BE2C (cell line): ENCODE measurements at regions not wholly inside any gene's neighbourhood (a gene's known extent, or its start where the extent isn't known, plus 50 kb on each side); places are given as distances from the start of the nearest gene placed in this dataset.
"Not testable (repeated sequence)": the region's sequence is repeated elsewhere in the genome, so short reads cannot be mapped to it uniquely, and the experiment has no call there.

Source experiments
- DNase-seq: peaks from one replicate; pipeline ENCODE4 v3.0.0-alpha.2; 2020
- H3K27me3 ChIP-seq: fragments of 250-450 bp; sonication (Bioruptor Pico); 2 replicates; pipeline ENCODE4 v1.5.1; 2020; ENCODE audit warnings: mild to moderate bottlenecking
- H3K36me3 ChIP-seq: fragments of 250-450 bp; sonication (Bioruptor Pico); 2 replicates; pipeline ENCODE4 v1.5.1; 2020; ENCODE audit warnings: mild to moderate bottlenecking
- H3K4me1 ChIP-seq: fragments of 250-450 bp; sonication (Bioruptor Pico); 2 replicates; pipeline ENCODE4 v1.5.1; 2020
- H3K4me3 ChIP-seq: 2 replicates; pipeline ENCODE4 v1.5.1; 2011; ENCODE audit warnings: low read depth, low read length
- H3K9me3 ChIP-seq: fragments of 250-450 bp; sonication (Bioruptor Pico); 2 replicates; pipeline ENCODE4 v1.5.1; 2020
- TF ChIP-seq, protein P1 (sequence below): IDR thresholded peaks from 2 replicates; pipeline ENCODE4 v1.5.1; 2012; ENCODE audit warnings: mild to moderate bottlenecking, low read depth, low read length

GRCh38 chr11:25242928-25243327, 746.1 kb downstream of the LUZP2 start:
- no peaks in the 10 kb centered on the region for H3K27me3 ChIP-seq
- no peaks in the 10 kb centered on the region for H3K36me3 ChIP-seq
- no peaks in the 10 kb centered on the region for H3K4me1 ChIP-seq
- no peak for DNase-seq
- no peak overlapping the region for H3K4me3 ChIP-seq
- TF ChIP-seq, protein P1, sequence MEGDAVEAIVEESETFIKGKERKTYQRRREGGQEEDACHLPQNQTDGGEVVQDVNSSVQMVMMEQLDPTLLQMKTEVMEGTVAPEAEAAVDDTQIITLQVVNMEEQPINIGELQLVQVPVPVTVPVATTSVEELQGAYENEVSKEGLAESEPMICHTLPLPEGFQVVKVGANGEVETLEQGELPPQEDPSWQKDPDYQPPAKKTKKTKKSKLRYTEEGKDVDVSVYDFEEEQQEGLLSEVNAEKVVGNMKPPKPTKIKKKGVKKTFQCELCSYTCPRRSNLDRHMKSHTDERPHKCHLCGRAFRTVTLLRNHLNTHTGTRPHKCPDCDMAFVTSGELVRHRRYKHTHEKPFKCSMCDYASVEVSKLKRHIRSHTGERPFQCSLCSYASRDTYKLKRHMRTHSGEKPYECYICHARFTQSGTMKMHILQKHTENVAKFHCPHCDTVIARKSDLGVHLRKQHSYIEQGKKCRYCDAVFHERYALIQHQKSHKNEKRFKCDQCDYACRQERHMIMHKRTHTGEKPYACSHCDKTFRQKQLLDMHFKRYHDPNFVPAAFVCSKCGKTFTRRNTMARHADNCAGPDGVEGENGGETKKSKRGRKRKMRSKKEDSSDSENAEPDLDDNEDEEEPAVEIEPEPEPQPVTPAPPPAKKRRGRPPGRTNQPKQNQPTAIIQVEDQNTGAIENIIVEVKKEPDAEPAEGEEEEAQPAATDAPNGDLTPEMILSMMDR, result no peak
- no peaks in the 10 kb centered on the region for H3K9me3 ChIP-seq

DNA sequence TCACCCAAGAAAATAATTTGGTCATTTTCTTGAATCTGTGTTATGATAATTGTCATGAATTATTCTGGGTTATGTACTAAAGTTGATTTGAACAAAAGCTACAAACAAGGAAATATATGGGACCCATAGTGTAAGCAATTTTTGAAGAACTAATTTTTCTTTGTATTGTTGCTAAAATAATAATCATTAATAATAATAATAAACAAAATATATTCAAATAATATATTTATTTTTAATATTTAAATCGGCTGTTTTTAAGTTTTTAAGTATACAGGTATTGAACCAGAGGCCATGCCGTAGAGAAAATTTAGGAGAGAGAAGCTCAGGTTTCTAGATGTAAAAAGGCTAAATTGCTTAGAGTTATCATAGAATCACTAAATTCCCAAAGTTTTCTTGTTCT, 747.3 kb downstream of the LUZP2 start:
- DNase-seq, result no peak
- Histone ChIP-seq H3K36me3 (no peaks in the 10 kb centered on the region), H3K9me3 (no peaks in the 10 kb centered on the region), H3K4me3 (no peak overlapping the region), H3K27me3 (no peaks in the 10 kb centered on the region), H3K4me1 (no peaks in the 10 kb centered on the region)
- TF ChIP-seq, protein P1, result no peak

DNA sequence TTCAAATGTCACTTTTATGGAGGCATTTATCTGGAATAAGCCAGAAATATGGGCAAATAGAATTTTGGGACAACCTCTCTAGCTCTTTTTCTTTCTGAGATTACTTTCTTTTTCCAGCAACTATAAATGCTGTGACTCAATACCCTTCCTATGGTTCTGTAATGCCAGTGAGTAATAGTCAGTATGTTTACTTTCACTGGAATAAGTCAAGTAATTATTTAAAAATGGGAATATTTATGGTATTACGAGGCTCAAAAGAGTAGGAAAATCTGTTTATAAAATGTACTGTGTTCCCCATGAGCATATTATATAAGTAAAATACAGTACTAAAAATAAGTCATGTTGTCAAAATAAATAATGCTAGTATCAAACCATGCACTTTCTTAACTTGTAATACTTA, 750.5 kb downstream of the LUZP2 start:
- H3K9me3 ChIP-seq, result no peaks in the 10 kb centered on the region
- DNase-seq, result no peak
- no peak overlapping the region for H3K4me3 ChIP-seq
- H3K36me3 ChIP-seq, result no peaks in the 10 kb centered on the region
- TF ChIP-seq, protein P1, result no peak
- no peaks in the 10 kb centered on the region for H3K27me3 ChIP-seq
- H3K4me1 ChIP-seq, result no peaks in the 10 kb centered on the region

- TF ChIP-seq, protein P1, result no peak
- no peak overlapping the region for H3K4me3 ChIP-seq
- H3K27me3 ChIP-seq, result no peaks in the 10 kb centered on the region
- DNase-seq, result no peak
- no peaks in the 10 kb centered on the region for H3K36me3 ChIP-seq
- H3K4me1 ChIP-seq, result no peaks in the 10 kb centered on the region
- H3K9me3 ChIP-seq, result no peaks in the 10 kb centered on the region
Observed at GRCh38 chr11:25252854-25253253, 756.0 kb downstream of the LUZP2 start.

- H3K27me3 ChIP-seq, H3K9me3 ChIP-seq, DNase-seq, H3K36me3 ChIP-seq, H3K4me3 ChIP-seq, H3K4me1 ChIP-seq: not testable (repeated sequence)
Observed at GRCh38 chr11:25263861-25264260, 767.0 kb downstream of the LUZP2 start.

GRCh38 chr11:25271301-25271700, 774.4 kb downstream of the LUZP2 start:
- Histone ChIP-seq H3K4me1 (no peaks in the 10 kb centered on the region), H3K9me3 (no peaks in the 10 kb centered on the region), H3K4me3 (no peak overlapping the region), H3K36me3 (no peaks in the 10 kb centered on the region), H3K27me3 (no peaks in the 10 kb centered on the region)
- DNase-seq, result no peak
- TF ChIP-seq, protein P1, result no peak

DNA sequence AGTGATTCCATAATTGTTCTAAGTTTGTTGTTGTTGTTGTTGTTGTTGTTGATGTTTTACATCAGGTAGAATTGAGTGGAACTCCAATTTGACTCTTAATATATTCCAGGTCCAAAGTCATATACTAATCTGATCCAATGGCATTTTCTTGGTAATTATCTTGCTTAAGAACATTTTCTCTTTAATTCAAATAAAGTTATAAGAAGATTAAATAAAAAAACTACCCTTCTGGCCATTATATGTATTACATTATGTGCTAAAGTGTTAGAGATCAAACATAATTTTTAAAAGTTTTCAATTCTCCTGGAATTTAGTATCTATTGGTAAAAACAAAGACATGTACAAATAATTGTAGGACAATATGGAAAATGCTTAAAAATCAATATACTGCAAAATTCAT, 775.4 kb downstream of the LUZP2 start:
- Histone ChIP-seq H3K9me3 (no peaks in the 10 kb centered on the region), H3K36me3 (no peaks in the 10 kb centered on the region), H3K4me1 (no peaks in the 10 kb centered on the region), H3K27me3 (no peaks in the 10 kb centered on the region), H3K4me3 (no peak overlapping the region)
- DNase-seq, result no peak
- TF ChIP-seq, protein P1, result no peak

DNA sequence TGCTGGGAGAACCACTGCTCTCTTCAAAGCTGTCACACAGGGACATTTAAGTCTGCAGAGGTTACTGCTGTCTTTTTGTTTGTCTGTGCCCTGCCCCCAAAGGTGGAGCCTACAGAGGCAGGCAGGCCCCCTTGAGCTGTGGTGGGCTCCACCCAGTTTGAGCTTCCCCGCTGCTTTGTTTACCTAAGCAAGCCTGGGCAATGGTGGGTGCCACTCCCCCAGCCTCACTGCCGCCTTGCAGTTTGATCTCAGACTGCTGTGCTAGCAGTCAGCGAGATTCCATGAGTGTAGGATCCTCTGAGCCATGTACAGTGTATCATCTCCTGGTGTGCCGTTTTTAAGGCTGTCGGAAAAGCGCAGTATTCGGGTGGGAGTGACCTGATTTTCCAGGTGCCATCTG, 784.0 kb downstream of the LUZP2 start:
- not testable (repeated sequence) for H3K4me3 ChIP-seq, H3K36me3 ChIP-seq, DNase-seq, H3K27me3 ChIP-seq, H3K4me1 ChIP-seq, H3K9me3 ChIP-seq
